ENCODE measurements at regions not wholly inside any gene's neighbourhood (a gene's known extent, or its start where the extent isn't known, plus 50 kb on each side); places are given as distances from the start of the nearest gene placed in this dataset.

- no peak for DNase-seq (ENCODE audit: low spot score in 2 of 2)
- WGBS, 2 donors: 43 to 48% methylated on average over 3 of the region's 3 CpGs
- TF ChIP-seq CTCF (IDR thresholded peaks at IDR 0.05): no peak
- TF ChIP-seq POLR2A (IDR thresholded peaks at IDR 0.05): no peak
- no peak overlapping the region for H3K4me3 ChIP-seq (ENCODE audit: low read depth, poor library complexity, severe bottlenecking)
- intact Hi-C loops (cut with DNase I; ENCODE audit: low total_unique reads): no loop called here
Measured at GRCh38 chr2:104562537-104562936, 291.4 kb upstream of the POU3F3 start.

GRCh38 chr2:104563398-104563996 is 290.4 kb upstream of the POU3F3 start:
- no peak for DNase-seq (ENCODE audit: low spot score in 2 of 2)
- TF ChIP-seq POLR2A (IDR thresholded peaks at IDR 0.05): no peak
- no peak for TF ChIP-seq CTCF (IDR thresholded peaks at IDR 0.05)
- intact Hi-C loops (cut with DNase I; ENCODE audit: low total_unique reads): no loop called here
- WGBS, 2 donors: 64 to 67% methylated on average over 8 of the region's 8 CpGs
- no peak overlapping the region for H3K4me3 ChIP-seq (ENCODE audit: low read depth, poor library complexity, severe bottlenecking)

- 90 to 93% methylated on average over 4 of the region's 4 CpGs for WGBS, 2 donors
- TF ChIP-seq CTCF (IDR thresholded peaks at IDR 0.05) (no peak), POLR2A (IDR thresholded peaks at IDR 0.05) (no peak)
- DNase-seq (ENCODE audit: low spot score in 2 of 2): no peak
- intact Hi-C loops (cut with DNase I; ENCODE audit: low total_unique reads): no loop called here
- H3K4me3 ChIP-seq (ENCODE audit: low read depth, poor library complexity, severe bottlenecking): no peak overlapping the region
Measured at GRCh38 chr2:104568247-104568646, 285.7 kb upstream of the POU3F3 start.

- no peak for TF ChIP-seq POLR2A (IDR thresholded peaks at IDR 0.05)
- TF ChIP-seq CTCF (IDR thresholded peaks at IDR 0.05): no peak
- no peak for DNase-seq (ENCODE audit: low spot score in 2 of 2)
- H3K4me3 ChIP-seq (ENCODE audit: low read depth, poor library complexity, severe bottlenecking): no peak overlapping the region
- intact Hi-C loops (cut with DNase I; ENCODE audit: low total_unique reads): no loop called here
- 90 to 91% methylated on average over 2 of the region's 2 CpGs for WGBS, 2 donors
Measured at GRCh38 chr2:104570259-104570658, 283.7 kb upstream of the POU3F3 start.

GRCh38 chr2:104572834-104573233 is 281.1 kb upstream of the POU3F3 start:
- intact Hi-C loops (cut with DNase I; ENCODE audit: low total_unique reads): no loop called here
- TF ChIP-seq CTCF (IDR thresholded peaks at IDR 0.05) (no peak), POLR2A (IDR thresholded peaks at IDR 0.05) (no peak)
- no peak overlapping the region for H3K4me3 ChIP-seq (ENCODE audit: low read depth, poor library complexity, severe bottlenecking)
- no peak for DNase-seq (ENCODE audit: low spot score in 2 of 2)
- WGBS, 2 donors: 68 to 70% methylated on average over 4 of the region's 4 CpGs

GRCh38 chr2:104574367-104574766 is 279.5 kb upstream of the POU3F3 start:
- no peak for TF ChIP-seq CTCF (IDR thresholded peaks at IDR 0.05)
- TF ChIP-seq POLR2A (IDR thresholded peaks at IDR 0.05): no peak
- DNase-seq (ENCODE audit: low spot score in 2 of 2): no peak
- no peak overlapping the region for H3K4me3 ChIP-seq (ENCODE audit: low read depth, poor library complexity, severe bottlenecking)
- intact Hi-C loops (cut with DNase I; ENCODE audit: low total_unique reads): no loop called here
- WGBS, 2 donors: 89 to 95% methylated on average over 7 of the region's 7 CpGs

Data from lower leg skin (tissue), 4 donors.